EL (cell line): ENCODE measurements at regions not wholly inside any gene's neighbourhood (a gene's known extent, or its start where the extent isn't known, plus 50 kb on each side); places are given as distances from the start of the nearest gene placed in this dataset.

Experiments used
- DNase-seq: peaks from one replicate; pipeline ENCODE4 v3.0.0-alpha.2; 2016

DNA sequence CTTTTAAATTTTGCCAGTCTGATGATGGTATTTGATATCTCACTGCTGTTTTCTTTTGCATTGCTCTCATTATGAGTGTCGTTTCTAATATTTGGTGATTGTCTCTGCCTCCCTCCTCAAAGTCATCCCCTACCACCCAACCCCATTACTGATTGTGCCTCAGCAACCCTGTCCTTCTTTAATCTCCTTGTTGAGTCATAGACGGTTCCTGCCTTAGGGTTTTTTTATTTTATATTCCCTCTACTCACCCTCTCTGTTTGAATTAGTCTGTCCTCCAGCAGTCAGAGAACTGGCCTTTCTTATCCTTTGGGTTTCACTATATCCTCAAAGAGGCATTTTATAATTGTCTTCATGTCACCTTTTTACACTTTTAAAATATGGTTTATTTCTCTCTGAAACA, 409.3 kb upstream of the CPEB2 start:
- DNase-seq = peak; percentile 4

DNA sequence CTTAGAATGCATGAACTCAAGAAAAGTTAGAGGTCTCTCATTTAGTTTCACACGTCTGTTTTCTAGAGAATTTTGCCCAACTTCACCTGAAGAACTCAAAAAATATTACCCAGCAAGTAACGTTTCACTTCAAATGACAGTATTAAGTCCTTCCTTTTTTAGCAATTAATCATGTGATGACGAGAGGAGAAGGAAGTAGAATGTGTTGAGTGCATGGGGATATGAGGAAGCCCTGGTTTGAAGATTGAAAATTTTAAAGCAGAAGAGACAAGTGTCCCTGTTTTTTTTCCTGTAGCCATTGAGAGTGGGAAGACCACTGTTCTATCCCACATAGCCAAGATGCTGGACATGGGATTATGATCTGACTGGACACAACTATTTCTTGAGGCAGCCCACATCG, 406.3 kb upstream of the CPEB2 start:
- no peak for DNase-seq

GRCh38 chr4:14596437-14596836, 405.8 kb upstream of the CPEB2 start:
- no peak for DNase-seq

- no peak for DNase-seq
Measured at GRCh38 chr4:14596904-14597303, 405.4 kb upstream of the CPEB2 start.

- DNase-seq = no peak
Measured at GRCh38 chr4:14602206-14602605, 400.1 kb upstream of the CPEB2 start.

- peak; percentile 9 for DNase-seq
Measured at GRCh38 chr4:14607001-14607400, 395.3 kb upstream of the CPEB2 start.

GRCh38 chr4:14607578-14607977, 394.7 kb upstream of the CPEB2 start:
- peak; percentile 59 for DNase-seq

- DNase-seq = no peak
Measured at GRCh38 chr4:14608630-14609029, 393.7 kb upstream of the CPEB2 start.

- no peak for DNase-seq
Measured at GRCh38 chr4:14614840-14615239, 387.4 kb upstream of the CPEB2 start.

GRCh38 chr4:14615671-14616070, 386.6 kb upstream of the CPEB2 start:
- DNase-seq = no peak

DNA sequence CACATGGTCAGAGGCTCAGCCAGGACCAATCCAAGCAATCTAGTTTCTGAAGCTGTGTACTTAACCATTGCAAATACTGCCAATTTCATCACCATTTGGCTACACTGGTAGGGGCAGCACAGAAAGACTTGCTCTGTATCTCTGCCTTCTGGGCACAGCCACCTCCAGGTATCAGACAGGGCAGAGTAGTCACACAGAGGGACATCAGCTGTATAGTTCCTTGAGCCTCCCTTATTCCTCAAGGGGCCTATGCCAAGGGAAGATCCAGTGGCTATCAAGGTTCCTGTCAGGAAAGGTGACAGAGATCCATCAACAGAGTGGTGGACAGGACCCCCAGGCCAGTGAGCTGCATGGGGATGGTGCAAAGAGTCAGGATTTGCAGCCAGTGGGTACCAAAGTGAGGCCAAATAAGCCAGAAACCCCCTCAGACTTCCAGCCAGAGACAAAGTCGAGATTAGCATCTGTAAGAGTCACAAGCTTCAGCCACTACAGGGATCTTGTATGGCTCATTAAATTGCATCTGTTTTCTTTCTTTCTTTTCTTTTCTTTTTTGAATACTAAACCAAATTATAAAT, 381.6 kb upstream of the CPEB2 start:
- no peak for DNase-seq

GRCh38 chr4:14621731-14622463, 380.4 kb upstream of the CPEB2 start:
- DNase-seq = no peak

- DNase-seq = no peak
Measured at GRCh38 chr4:14627038-14627437, 375.2 kb upstream of the CPEB2 start.

DNA sequence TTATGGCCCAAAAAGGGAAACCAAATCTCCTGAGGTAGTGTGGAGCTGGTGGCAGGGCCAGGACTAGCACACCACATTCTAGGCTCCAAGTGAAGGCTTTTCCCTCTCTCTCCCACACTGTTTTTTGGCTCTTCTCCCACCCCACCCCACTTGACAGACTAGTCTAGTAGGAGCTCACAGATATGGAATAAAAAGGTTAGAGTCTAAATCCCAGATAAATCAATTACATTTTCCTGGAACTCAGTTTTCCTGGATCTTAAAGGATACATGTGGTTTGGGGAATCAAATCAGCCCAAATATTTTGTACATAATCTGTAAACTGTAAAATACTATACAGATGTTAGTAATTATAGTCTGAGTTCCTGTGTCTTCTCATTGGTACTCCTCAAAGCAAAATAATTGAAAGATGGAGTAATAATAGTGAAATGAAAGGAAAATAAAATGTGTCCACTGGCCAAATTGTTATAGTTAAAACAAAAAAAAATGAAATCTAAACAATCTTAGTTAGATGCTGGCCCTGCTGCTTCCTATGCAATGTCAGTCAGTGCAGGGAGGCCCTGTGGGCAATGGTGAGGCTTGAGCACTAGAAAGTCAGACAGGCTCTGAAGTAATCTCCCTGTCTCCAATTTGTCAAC, 370.4 kb upstream of the CPEB2 start:
- DNase-seq = no peak

DNA sequence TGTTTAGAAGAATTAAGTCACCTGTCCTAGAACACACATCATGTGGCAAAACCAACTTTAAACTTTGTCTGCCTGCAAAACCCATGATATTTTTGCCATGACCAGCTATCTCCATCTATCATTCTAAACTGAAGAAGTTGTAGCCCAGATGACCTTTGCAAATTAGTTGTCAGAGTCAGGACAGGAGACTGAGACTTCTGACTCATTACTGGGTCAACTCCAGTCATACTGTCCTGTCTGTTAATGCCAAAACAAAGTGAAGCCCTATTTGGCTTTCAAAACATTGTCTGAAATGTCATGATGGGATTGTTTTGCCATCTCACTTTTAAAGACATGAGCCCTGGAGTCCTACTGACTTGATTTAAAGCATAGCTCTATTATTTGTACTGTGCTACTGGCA, 365.7 kb upstream of the CPEB2 start:
- no peak for DNase-seq

DNA sequence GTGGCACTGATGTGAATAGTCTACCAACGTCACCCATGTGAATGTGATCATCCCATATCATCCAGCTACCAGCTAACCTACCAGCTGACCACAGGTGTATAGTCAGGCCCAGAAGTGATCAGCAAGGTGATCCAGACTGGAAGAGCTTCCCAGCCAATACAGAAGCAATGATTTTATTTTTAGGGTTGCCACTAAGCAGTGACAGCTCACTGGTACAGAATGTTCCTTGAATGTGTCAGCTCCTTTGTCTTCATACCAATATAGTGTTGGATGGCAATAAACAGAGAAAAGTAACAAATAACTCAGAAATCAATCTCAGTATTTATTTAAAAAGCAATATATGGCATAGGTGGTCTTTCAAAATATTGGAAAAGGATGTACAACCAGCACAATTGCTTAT, 361.8 kb upstream of the CPEB2 start:
- no peak for DNase-seq

DNA sequence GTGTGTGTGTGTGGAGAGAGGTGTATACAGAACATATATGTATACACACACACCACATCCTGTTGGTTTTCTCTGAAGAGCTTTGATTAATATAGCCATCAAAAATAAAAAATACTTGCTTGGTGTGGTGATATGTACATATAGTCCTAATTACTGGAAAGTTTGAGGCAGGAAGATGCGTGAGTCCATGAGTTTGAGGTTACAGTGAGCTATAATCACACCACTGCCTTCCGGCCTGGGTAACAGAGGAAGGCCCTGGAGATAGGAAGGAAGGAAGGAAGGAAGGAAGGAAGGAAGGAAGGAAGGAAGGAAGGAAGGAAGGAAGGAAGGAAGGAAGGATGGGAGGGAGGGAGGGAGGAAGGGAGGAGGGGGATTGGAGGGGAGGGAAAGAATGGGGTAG, 360.4 kb upstream of the CPEB2 start:
- no peak for DNase-seq

DNA sequence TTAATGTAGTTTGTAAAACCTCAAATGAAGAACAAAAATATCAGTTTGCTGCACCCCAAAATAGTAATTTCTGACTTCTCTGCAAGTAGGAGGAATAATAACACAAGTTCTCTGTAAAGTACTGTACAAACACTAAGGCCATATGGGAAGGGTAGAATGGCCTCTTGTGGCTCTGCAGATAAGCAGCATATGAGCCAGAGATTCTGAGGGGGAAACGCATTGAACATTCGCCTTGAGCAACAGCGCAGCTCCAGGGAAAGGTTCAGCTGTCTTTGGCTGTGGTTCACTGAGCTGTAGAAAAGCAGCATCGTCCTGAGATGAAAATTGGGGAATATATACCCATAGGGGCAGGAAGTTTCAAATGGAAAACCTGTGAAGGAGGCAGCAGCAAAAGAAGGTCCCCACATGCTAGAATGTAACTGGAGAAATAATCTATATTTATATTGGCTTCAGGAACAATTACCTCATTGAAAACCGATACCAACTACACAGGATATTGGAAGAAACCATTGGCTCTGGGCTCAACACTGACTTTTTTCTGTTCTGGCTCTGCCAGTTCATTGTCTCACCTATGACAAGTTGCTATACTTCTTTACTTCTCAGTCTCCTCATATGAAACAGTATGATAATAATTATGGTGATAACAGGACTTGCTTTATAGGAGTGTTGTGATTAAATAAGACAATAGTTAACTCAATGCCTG, 357.6 kb upstream of the CPEB2 start:
- DNase-seq = no peak

- peak; percentile 30 for DNase-seq
Measured at GRCh38 chr4:14646831-14647230, 355.4 kb upstream of the CPEB2 start.

DNA sequence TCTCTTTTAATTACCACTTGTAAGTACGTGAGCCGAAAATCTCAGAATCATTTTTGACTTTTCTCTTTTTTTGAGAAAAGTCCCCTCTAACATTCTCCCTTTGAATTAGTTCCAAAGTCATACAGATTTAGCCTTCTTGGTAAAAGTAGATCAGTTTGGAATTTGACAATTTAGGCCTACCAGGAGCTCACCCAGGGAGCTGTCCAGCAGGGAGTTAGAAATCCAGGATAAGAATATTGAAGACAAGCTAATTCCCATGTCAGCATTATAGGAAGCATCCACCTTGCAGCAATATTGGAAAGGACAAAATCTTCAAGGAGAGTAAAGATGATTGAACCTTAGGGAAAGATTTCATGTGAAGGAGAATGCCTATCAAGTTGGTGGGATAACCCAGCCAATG, 352.2 kb upstream of the CPEB2 start:
- peak; percentile 2 for DNase-seq

GRCh38 chr4:14652522-14652921, 349.8 kb upstream of the CPEB2 start:
- DNase-seq = no peak

- DNase-seq = no peak
Measured at GRCh38 chr4:14653338-14653737, 348.9 kb upstream of the CPEB2 start.

GRCh38 chr4:14659286-14659685, 343.0 kb upstream of the CPEB2 start:
- DNase-seq = no peak

DNA sequence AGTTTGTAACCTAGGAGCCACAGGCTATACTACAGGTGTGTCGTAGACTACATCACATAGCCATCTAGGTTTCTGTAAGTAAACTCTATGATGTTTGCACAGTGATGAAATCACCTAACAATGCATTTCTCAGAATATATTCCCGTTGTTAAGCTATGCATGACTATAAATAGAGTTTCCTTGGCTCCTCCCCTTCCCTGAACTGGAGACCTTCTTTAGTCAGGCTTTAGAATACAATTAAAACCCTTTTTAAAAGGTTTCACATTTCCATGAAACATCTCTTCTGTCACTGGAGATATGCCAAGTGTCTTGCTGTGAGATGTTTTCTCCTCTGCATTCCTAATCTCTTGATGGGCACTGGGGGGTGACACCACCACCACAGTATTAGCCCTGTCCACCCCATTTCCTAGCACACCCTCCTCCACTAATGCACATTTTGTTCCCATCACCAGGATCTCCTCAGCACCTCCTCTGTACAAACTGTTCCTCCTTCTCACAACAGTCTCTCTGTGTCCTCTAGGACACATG, 334.6 kb upstream of the CPEB2 start:
- DNase-seq = peak; percentile 14
